Transverse colon (tissue), 4 donors: ENCODE measurements at regions not wholly inside any gene's neighbourhood (a gene's known extent, or its start where the extent isn't known, plus 50 kb on each side); places are given as distances from the start of the nearest gene placed in this dataset.

ENCODE experiments used
- DNase-seq: peaks from one replicate; pipeline ENCODE4 v3.0.0-alpha.2; 2019
- H3K27ac ChIP-seq, 4 donors: fragments of 200-600 bp; sonication (generic); 2 replicates each; pipeline ENCODE4 v1.5.1; 2016 to 2018; ENCODE audit warnings: inconsistent platforms in 4 of 4
- H3K27me3 ChIP-seq: fragments of 200-600 bp; sonication (generic); 2 replicates; pipeline ENCODE4 v1.5.1; 2017; ENCODE audit warnings: inconsistent platforms
- H3K36me3 ChIP-seq, 4 donors: fragments of 200-600 bp; sonication (generic); 2 replicates each; pipeline ENCODE4 v1.5.1; 2017 to 2019; ENCODE audit warnings: inconsistent platforms in 4 of 4
- H3K4me1 ChIP-seq, 4 donors: fragments of 200-600 bp; sonication (generic); 2 replicates each; pipeline ENCODE4 v1.5.1; 2017 to 2020; ENCODE audit warnings: inconsistent platforms in 4 of 4
- H3K4me3 ChIP-seq, 4 donors: fragments of 200-600 bp; sonication (generic); 1 replicate in 1 of 4; 2 replicates in 3 of 4; pipeline versions ENCODE4 v1.5.1 to v1.6.1; 2017 to 2019; ENCODE audit warnings: inconsistent platforms in 4 of 4
- H3K9me3 ChIP-seq, 2 donors: fragments of 200-600 bp; sonication (generic); 2 replicates each; pipeline ENCODE4 v1.5.1; 2017 to 2019; ENCODE audit warnings: inconsistent platforms in 2 of 2
- CTCF ChIP-seq, 5 experiments: fragments of 200-600 bp in 3 of 5; fragments of 450-650 bp in 2 of 5; sonication (generic) in 3 of 5; IDR thresholded peaks; 1 replicate in 2 of 5; 2 replicates in 3 of 5; pipeline ENCODE4 v1.5.1; 2016 to 2017; ENCODE audit warnings: antibody characterized with exemption in 5 of 5, inconsistent platforms in 3 of 5, mild to moderate bottlenecking in 2 of 5, moderate library complexity in 1 of 5
- EP300 ChIP-seq: sonication (generic); formaldehyde crosslinking; IDR thresholded peaks from one replicate; pipeline ENCODE4 v1.6.1; 2017; ENCODE audit warnings: antibody characterized with exemption, low read depth
- POLR2A ChIP-seq: fragments of 450-650 bp; IDR thresholded peaks from one replicate; pipeline ENCODE4 v1.6.1; 2016; ENCODE audit warnings: antibody characterized with exemption, mild to moderate bottlenecking, moderate library complexity
- POLR2AphosphoS5 ChIP-seq, 3 donors: sonication (generic); formaldehyde crosslinking; IDR thresholded peaks; one replicate each; pipeline ENCODE4 v1.6.1; 2016; ENCODE audit warnings: antibody characterized with exemption in 3 of 3
- WGBS, 2 donors: methylation state at CpG; one replicate each; pipeline ENCODE4 v1.1.5; 2018; ENCODE audit warnings: low coverage in 1 of 2; 5-methylcytosine and 5-hydroxymethylcytosine counted together
- in situ Hi-C, 4 donors: fragments of 200-750 bp; cut with MboI; loops; one replicate each; pipeline versions ENCODE4 v1.15.0 to v1.15.1; 2017; ENCODE audit warnings: low sequenced_read_pairs in 3 of 4, low pct_ligation_motif_present in 1 of 4, low pct_unique_long_range_greater_than_20kb in 1 of 4
- intact Hi-C: fragments of 100-400 bp; cut with DNase I; formaldehyde crosslinking; loops from one replicate; pipeline ENCODE4 v1.15.1; 2023; ENCODE audit warnings: low total_unique reads

GRCh38 chr7:69517985-69518704 is 80.1 kb upstream of the AUTS2 start:
- Histone ChIP-seq H3K27me3 (no peaks in the 10 kb centered on the region), H3K9me3 (no peaks in the 10 kb centered on the region), H3K4me1 (no peaks in the 10 kb centered on the region), H3K27ac (no peak overlapping the region), H3K36me3 (no peaks in the 10 kb centered on the region), H3K4me3 (no peak overlapping the region)
- no peak for DNase-seq
- WGBS, 2 donors, result 79 to 86% methylated on average over 5 to 14 of the region's 14 CpGs
- intact Hi-C loops, result no loop called here
- in situ Hi-C loops, result no loop called here
- TF ChIP-seq POLR2AphosphoS5 (IDR thresholded peaks at IDR 0.05), result no peak
- TF ChIP-seq POLR2A, result no peak
- no peak for TF ChIP-seq EP300
- TF ChIP-seq CTCF (IDR thresholded peaks at IDR 0.05), result no peak

- Histone ChIP-seq H3K27me3 (no peaks in the 10 kb centered on the region), H3K36me3 (no peaks in the 10 kb centered on the region), H3K9me3 (no peaks in the 10 kb centered on the region), H3K4me3 (no peak overlapping the region), H3K4me1 (no peaks in the 10 kb centered on the region), H3K27ac (no peak overlapping the region)
- intact Hi-C loops (no loop called here), in situ Hi-C loops (no loop called here)
- DNase-seq, result no peak
- TF ChIP-seq CTCF (IDR thresholded peaks at IDR 0.05) (no peak), POLR2A (no peak), EP300 (no peak), POLR2AphosphoS5 (IDR thresholded peaks at IDR 0.05) (no peak)
- WGBS, 2 donors, result 20 to 64% methylated on average over 2 to 4 of the region's 4 CpGs
Observed at GRCh38 chr7:69518705-69519077, 79.6 kb upstream of the AUTS2 start.

GRCh38 chr7:69526570-69526969 is 71.7 kb upstream of the AUTS2 start:
- no peak overlapping the region for H3K4me3 ChIP-seq
- H3K9me3 ChIP-seq, result no peaks in the 10 kb centered on the region
- 75 to 80% methylated on average over 4 to 5 of the region's 5 CpGs for WGBS, 2 donors
- intact Hi-C loops (no loop called here), in situ Hi-C loops (no loop called here)
- TF ChIP-seq CTCF (IDR thresholded peaks at IDR 0.05) (no peak), POLR2AphosphoS5 (IDR thresholded peaks at IDR 0.05) (no peak), POLR2A (no peak), EP300 (no peak)
- no peaks in the 10 kb centered on the region for H3K4me1 ChIP-seq
- H3K36me3 ChIP-seq, result no peaks in the 10 kb centered on the region
- H3K27me3 ChIP-seq, result no peaks in the 10 kb centered on the region
- H3K27ac ChIP-seq, result no peak overlapping the region
- no peak for DNase-seq

- Histone ChIP-seq H3K9me3 (no peaks in the 10 kb centered on the region), H3K4me1 (no peaks in the 10 kb centered on the region), H3K27ac (no peak overlapping the region), H3K36me3 (no peaks in the 10 kb centered on the region), H3K4me3 (no peak overlapping the region), H3K27me3 (no peaks in the 10 kb centered on the region)
- no peak for DNase-seq
- in situ Hi-C loops, result no loop called here
- TF ChIP-seq POLR2AphosphoS5 (IDR thresholded peaks at IDR 0.05), result no peak
- TF ChIP-seq CTCF (IDR thresholded peaks at IDR 0.05), result no peak
- TF ChIP-seq POLR2A, result no peak
- no peak for TF ChIP-seq EP300
- intact Hi-C loops, result no loop called here
Observed at GRCh38 chr7:69527706-69528105, 70.6 kb upstream of the AUTS2 start.
